ENCODE measurements at regions not wholly inside any gene's neighbourhood (a gene's known extent, or its start where the extent isn't known, plus 50 kb on each side); places are given as distances from the start of the nearest gene placed in this dataset.
A peak's percentile ranks its signal among the peaks of the same experiment; 100 is the strongest.

GRCh38 chr2:76257802-76258201 lies 547.1 kb upstream of the GCFC2 start:
- no peak overlapping the region for H3K4me2 ChIP-seq
- H3K27me3 ChIP-seq: no peaks in the 10 kb centered on the region
- no peaks in the 10 kb centered on the region for H4K20me1 ChIP-seq
- H3K9me3 ChIP-seq: no peaks in the 10 kb centered on the region
- no peak overlapping the region for H3K9ac ChIP-seq
- H3K4me1 ChIP-seq: 0 out of 2 replicates have a peak, but pooled peaks cover under 1% of the 10 kb centered on the region
- H3K27ac ChIP-seq: no peak overlapping the region
- TF ChIP-seq Cebpa-rat (IDR thresholded peaks at IDR 0.05): no peak
- H3K4me3 ChIP-seq: no peak overlapping the region
- H3K36me3 ChIP-seq: no peaks in the 10 kb centered on the region

GRCh38 chr2:76256458-76257088 lies 545.9 kb upstream of the GCFC2 start:
- Histone ChIP-seq H3K36me3 (no peaks in the 10 kb centered on the region), H3K4me3 (no peak overlapping the region), H3K27me3 (no peaks in the 10 kb centered on the region), H3K27ac (no peak overlapping the region), H4K20me1 (no peaks in the 10 kb centered on the region), H3K4me2 (no peak overlapping the region), H3K9ac (no peak overlapping the region), H3K4me1 (0 out of 2 replicates have a peak, but pooled peaks cover 4% of the 10 kb centered on the region), H3K9me3 (no peaks in the 10 kb centered on the region)
- TF ChIP-seq Cebpa-rat (IDR thresholded peaks at IDR 0.05): no peak

- Histone ChIP-seq H3K4me2 (no peak overlapping the region), H3K27ac (peak overlapping the region; percentile 13; the same call in 1 of the 2 replicates), H3K36me3 (no peaks in the 10 kb centered on the region), H4K20me1 (no peaks in the 10 kb centered on the region), H3K9me3 (no peaks in the 10 kb centered on the region), H3K4me3 (no peak overlapping the region), H3K9ac (no peak overlapping the region), H3K27me3 (no peaks in the 10 kb centered on the region), H3K4me1 (0 out of 2 replicates have a peak, but pooled peaks cover 8% of the 10 kb centered on the region)
- TF ChIP-seq Cebpa-rat (IDR thresholded peaks at IDR 0.05): no peak
These were observed 542.0 kb upstream of the GCFC2 start for GRCh38 chr2:76252704-76253103.

GRCh38 chr2:76251342-76251741 lies 540.6 kb upstream of the GCFC2 start:
- Histone ChIP-seq H3K4me1 (0 out of 2 replicates have a peak, but pooled peaks cover 8% of the 10 kb centered on the region), H3K4me3 (no peak overlapping the region), H3K27me3 (no peaks in the 10 kb centered on the region), H3K27ac (no peak overlapping the region), H4K20me1 (no peaks in the 10 kb centered on the region), H3K4me2 (no peak overlapping the region), H3K9me3 (no peaks in the 10 kb centered on the region), H3K9ac (no peak overlapping the region), H3K36me3 (no peaks in the 10 kb centered on the region)
- TF ChIP-seq Cebpa-rat (IDR thresholded peaks at IDR 0.05): no peak

- no peak overlapping the region for H3K4me2 ChIP-seq
- TF ChIP-seq Cebpa-rat (IDR thresholded peaks at IDR 0.05): no peak
- no peak overlapping the region for H3K27ac ChIP-seq
- H4K20me1 ChIP-seq: no peaks in the 10 kb centered on the region
- H3K4me3 ChIP-seq: no peak overlapping the region
- no peaks in the 10 kb centered on the region for H3K36me3 ChIP-seq
- H3K9me3 ChIP-seq: no peaks in the 10 kb centered on the region
- H3K4me1 ChIP-seq: 0 out of 2 replicates have a peak, but pooled peaks cover 4% of the 10 kb centered on the region
- H3K9ac ChIP-seq: no peak overlapping the region
- no peaks in the 10 kb centered on the region for H3K27me3 ChIP-seq
These were observed 536.3 kb upstream of the GCFC2 start for GRCh38 chr2:76247006-76247405.

- H3K27ac ChIP-seq: no peak overlapping the region
- H4K20me1 ChIP-seq: no peaks in the 10 kb centered on the region
- H3K4me2 ChIP-seq: no peak overlapping the region
- no peaks in the 10 kb centered on the region for H3K36me3 ChIP-seq
- no peaks in the 10 kb centered on the region for H3K9me3 ChIP-seq
- no peaks in the 10 kb centered on the region for H3K27me3 ChIP-seq
- no peak for TF ChIP-seq Cebpa-rat (IDR thresholded peaks at IDR 0.05)
- no peak overlapping the region for H3K4me3 ChIP-seq
- no peak overlapping the region for H3K9ac ChIP-seq
- H3K4me1 ChIP-seq: peaks cover 5% of the 10 kb centered on the region; the same call in 1 of the 2 replicates
These were observed 501.6 kb upstream of the GCFC2 start for GRCh38 chr2:76211991-76212985.

GRCh38 chr2:76210551-76210950 lies 499.8 kb upstream of the GCFC2 start:
- Histone ChIP-seq H3K4me2 (no peak overlapping the region), H3K9me3 (no peaks in the 10 kb centered on the region), H3K36me3 (no peaks in the 10 kb centered on the region), H3K4me3 (no peak overlapping the region), H3K4me1 (peaks cover 5% of the 10 kb centered on the region; the same call in 1 of the 2 replicates), H3K9ac (no peak overlapping the region), H3K27ac (no peak overlapping the region), H4K20me1 (no peaks in the 10 kb centered on the region), H3K27me3 (no peaks in the 10 kb centered on the region)
- TF ChIP-seq Cebpa-rat (IDR thresholded peaks at IDR 0.05): no peak

GRCh38 chr2:76204048-76204447 lies 493.3 kb upstream of the GCFC2 start:
- H3K9me3 ChIP-seq: no peaks in the 10 kb centered on the region
- no peaks in the 10 kb centered on the region for H3K4me1 ChIP-seq
- no peak overlapping the region for H3K4me3 ChIP-seq
- H3K27ac ChIP-seq: no peak overlapping the region
- no peaks in the 10 kb centered on the region for H3K36me3 ChIP-seq
- TF ChIP-seq Cebpa-rat (IDR thresholded peaks at IDR 0.05): no peak
- H3K9ac ChIP-seq: no peak overlapping the region
- H4K20me1 ChIP-seq: no peaks in the 10 kb centered on the region
- no peaks in the 10 kb centered on the region for H3K27me3 ChIP-seq
- no peak overlapping the region for H3K4me2 ChIP-seq

GRCh38 chr2:76202866-76203265 lies 492.2 kb upstream of the GCFC2 start:
- no peak overlapping the region for H3K27ac ChIP-seq
- H3K9ac ChIP-seq: no peak overlapping the region
- TF ChIP-seq Cebpa-rat (IDR thresholded peaks at IDR 0.05): no peak
- H4K20me1 ChIP-seq: no peaks in the 10 kb centered on the region
- H3K27me3 ChIP-seq: no peaks in the 10 kb centered on the region
- no peak overlapping the region for H3K4me3 ChIP-seq
- H3K9me3 ChIP-seq: no peaks in the 10 kb centered on the region
- no peaks in the 10 kb centered on the region for H3K36me3 ChIP-seq
- no peak overlapping the region for H3K4me2 ChIP-seq
- no peaks in the 10 kb centered on the region for H3K4me1 ChIP-seq

All from BLaER1 (cell line).